NCI-H345 treated with DMSO at 0.1 percent for 48 hours (cell line): ENCODE measurements at regions not wholly inside any gene's neighbourhood (a gene's known extent, or its start where the extent isn't known, plus 50 kb on each side); places are given as distances from the start of the nearest gene placed in this dataset.

Source experiments
- DNase-seq: peaks from one replicate; lab custom pipeline; 2025; ENCODE audit not compliant: unreplicated experiment; lab: John Stamatoyannopoulos, UW

GRCh38 chr22:22997262-22997898 is 72.9 kb upstream of the GNAZ start:
- no peak for DNase-seq

GRCh38 chr22:22997988-22998387 is 72.3 kb upstream of the GNAZ start:
- no peak for DNase-seq

- no peak for DNase-seq
These were observed 70.8 kb upstream of the GNAZ start for GRCh38 chr22:22999523-22999922.

GRCh38 chr22:23000657-23001347 is 69.5 kb upstream of the GNAZ start:
- DNase-seq = no peak

GRCh38 chr22:23001463-23001862 is 68.9 kb upstream of the GNAZ start:
- no peak for DNase-seq

GRCh38 chr22:23002612-23003180 is 67.6 kb upstream of the GNAZ start:
- no peak for DNase-seq

GRCh38 chr22:23007823-23008222 is 62.5 kb upstream of the GNAZ start:
- no peak for DNase-seq

GRCh38 chr22:23008896-23009295 is 61.4 kb upstream of the GNAZ start:
- DNase-seq = no peak
